ENCODE measurements at regions not wholly inside any gene's neighbourhood (a gene's known extent, or its start where the extent isn't known, plus 50 kb on each side); places are given as distances from the start of the nearest gene placed in this dataset.

- no peak for TF ChIP-seq CTCF (IDR thresholded peaks at IDR 0.05; ENCODE audit: low read length)
- no peak for TF ChIP-seq EZH2phosphoT487 (IDR thresholded peaks at IDR 0.05; ENCODE audit: low read length)
- no peak for TF ChIP-seq EZH2 (optimal IDR thresholded peaks at IDR 0.05; ENCODE audit: low read depth, low read length)
Measured at GRCh38 chr22:27635435-27635834, 166.1 kb downstream of the MN1 start.

Measured in MM.1S (cell line).